ENCODE measurements at regions not wholly inside any gene's neighbourhood (a gene's known extent, or its start where the extent isn't known, plus 50 kb on each side); places are given as distances from the start of the nearest gene placed in this dataset.

DNA sequence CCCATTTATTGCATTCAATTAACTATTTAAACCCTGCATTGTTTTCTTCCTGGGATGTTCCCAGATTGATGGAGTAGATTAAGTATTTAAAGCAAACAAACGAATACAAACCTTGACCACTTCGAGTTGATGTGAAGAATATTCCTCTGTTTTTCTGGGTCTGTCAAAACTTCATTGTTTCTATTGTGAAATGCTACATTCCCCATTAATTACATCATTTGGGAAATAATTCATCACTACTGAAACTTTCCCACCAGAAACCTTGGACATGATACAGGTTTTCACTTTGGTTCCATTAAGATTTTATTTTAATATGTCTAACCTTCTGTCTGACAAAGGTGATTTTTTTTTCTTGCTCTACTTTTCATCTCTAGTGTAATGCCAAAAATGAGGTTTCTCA lies 365.1 kb upstream of the ETAA1 start:
- TF ChIP-seq, protein P1, sequence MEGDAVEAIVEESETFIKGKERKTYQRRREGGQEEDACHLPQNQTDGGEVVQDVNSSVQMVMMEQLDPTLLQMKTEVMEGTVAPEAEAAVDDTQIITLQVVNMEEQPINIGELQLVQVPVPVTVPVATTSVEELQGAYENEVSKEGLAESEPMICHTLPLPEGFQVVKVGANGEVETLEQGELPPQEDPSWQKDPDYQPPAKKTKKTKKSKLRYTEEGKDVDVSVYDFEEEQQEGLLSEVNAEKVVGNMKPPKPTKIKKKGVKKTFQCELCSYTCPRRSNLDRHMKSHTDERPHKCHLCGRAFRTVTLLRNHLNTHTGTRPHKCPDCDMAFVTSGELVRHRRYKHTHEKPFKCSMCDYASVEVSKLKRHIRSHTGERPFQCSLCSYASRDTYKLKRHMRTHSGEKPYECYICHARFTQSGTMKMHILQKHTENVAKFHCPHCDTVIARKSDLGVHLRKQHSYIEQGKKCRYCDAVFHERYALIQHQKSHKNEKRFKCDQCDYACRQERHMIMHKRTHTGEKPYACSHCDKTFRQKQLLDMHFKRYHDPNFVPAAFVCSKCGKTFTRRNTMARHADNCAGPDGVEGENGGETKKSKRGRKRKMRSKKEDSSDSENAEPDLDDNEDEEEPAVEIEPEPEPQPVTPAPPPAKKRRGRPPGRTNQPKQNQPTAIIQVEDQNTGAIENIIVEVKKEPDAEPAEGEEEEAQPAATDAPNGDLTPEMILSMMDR (IDR thresholded peaks at IDR 0.05; ENCODE audit: extremely low read depth in 1 of 2, insufficient read depth in 1 of 2, low read depth in 1 of 2, low read length in 2 of 2): no peak
- TF ChIP-seq POLR2A (IDR thresholded peaks at IDR 0.05; ENCODE audit: low read depth, low read length) (no peak), POLR2AphosphoS5 (IDR thresholded peaks at IDR 0.05; ENCODE audit: insufficient read depth, low read depth, low read length) (no peak), EZH2 (IDR thresholded peaks at IDR 0.05; ENCODE audit: borderline replicate concordance, low read depth, low read length, severe bottlenecking) (no peak), JUN (IDR thresholded peaks at IDR 0.05; ENCODE audit: borderline replicate concordance, insufficient read depth, insufficient read length, low read depth) (no peak)

All from endothelial cell of umbilical vein (primary cell).